Stimulated activated memory B cell treated with anti-CD40 and anti-IgM and Interleukin-4, amounts not matched to agents 10 μg/mL and 1 μg/mL and 100 μg/mL, for 72 hours (primary cell): ENCODE measurements at regions not wholly inside any gene's neighbourhood (a gene's known extent, or its start where the extent isn't known, plus 50 kb on each side); places are given as distances from the start of the nearest gene placed in this dataset.
A peak's percentile ranks its signal among the peaks of the same experiment; 100 is the strongest.
"Not testable (repeated sequence)": the region's sequence is repeated elsewhere in the genome, so short reads cannot be mapped to it uniquely, and the experiment has no call there.

Experiments
- ATAC-seq: fragments of 150-1000 bp; cut with Tn5 transposase; 2 replicates; pipeline ENCODE4 v1.10.0; 2021
- H3K27ac Mint-ChIP-seq: one replicate; pipeline ENCODE4 v1.8.0; 2022; ENCODE audit warnings: mild to moderate bottlenecking, mixed read lengths
- H3K27me3 Mint-ChIP-seq: one replicate; pipeline ENCODE4 v1.8.0; 2022; ENCODE audit warnings: mixed read lengths
- H3K36me3 Mint-ChIP-seq: one replicate; pipeline ENCODE4 v1.8.0; 2022; ENCODE audit warnings: mixed read lengths
- H3K4me1 Mint-ChIP-seq: one replicate; pipeline ENCODE4 v1.8.0; 2022; ENCODE audit warnings: mixed read lengths
- H3K4me3 Mint-ChIP-seq: one replicate; pipeline ENCODE4 v1.8.0; 2022; ENCODE audit warnings: mild to moderate bottlenecking, moderate library complexity, mixed read lengths
- H3K9me3 Mint-ChIP-seq: one replicate; pipeline ENCODE4 v1.8.0; 2022; ENCODE audit warnings: mixed read lengths

DNA sequence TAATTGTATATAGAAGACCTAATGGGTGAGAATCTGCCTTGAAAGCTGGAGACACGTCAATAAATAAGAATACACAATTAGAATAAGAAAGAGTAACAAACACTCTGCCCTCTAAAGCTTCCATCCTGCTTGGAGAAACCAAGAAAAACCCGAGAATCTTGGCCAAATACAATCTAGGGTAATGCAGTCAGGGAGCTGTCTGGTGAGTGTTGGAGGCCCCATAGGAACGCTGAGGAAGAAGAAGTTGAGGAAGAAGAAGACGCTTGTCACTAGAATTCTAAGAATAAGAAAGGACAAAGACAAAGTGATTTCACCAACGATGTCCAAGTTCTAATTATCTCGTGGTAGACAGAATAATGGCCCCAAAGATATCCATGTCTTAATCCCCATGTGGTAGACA lies 4485.9 kb upstream of the OR11H1 start:
- no peaks in the 10 kb centered on the region for H3K4me1 Mint-ChIP-seq
- ATAC-seq: no peak
- no peak overlapping the region for H3K27ac Mint-ChIP-seq
- no peaks in the 10 kb centered on the region for H3K36me3 Mint-ChIP-seq
- H3K4me3 Mint-ChIP-seq: no peak overlapping the region
- no peaks in the 10 kb centered on the region for H3K27me3 Mint-ChIP-seq
- peaks cover 19% of the 10 kb centered on the region for H3K9me3 Mint-ChIP-seq

- H3K4me1 Mint-ChIP-seq, ATAC-seq, H3K4me3 Mint-ChIP-seq, H3K36me3 Mint-ChIP-seq, H3K27ac Mint-ChIP-seq, H3K27me3 Mint-ChIP-seq: not testable (repeated sequence)
- H3K9me3 Mint-ChIP-seq: peaks cover 16% of the 10 kb centered on the region
Measured at GRCh38 chr22:11043289-11043688, 4484.7 kb upstream of the OR11H1 start.

- not testable (repeated sequence) for H3K4me1 Mint-ChIP-seq, H3K27ac Mint-ChIP-seq, H3K27me3 Mint-ChIP-seq, ATAC-seq, H3K4me3 Mint-ChIP-seq, H3K36me3 Mint-ChIP-seq
- peaks cover 11% of the 10 kb centered on the region for H3K9me3 Mint-ChIP-seq
Measured at GRCh38 chr22:11048884-11049283, 4479.1 kb upstream of the OR11H1 start.

DNA sequence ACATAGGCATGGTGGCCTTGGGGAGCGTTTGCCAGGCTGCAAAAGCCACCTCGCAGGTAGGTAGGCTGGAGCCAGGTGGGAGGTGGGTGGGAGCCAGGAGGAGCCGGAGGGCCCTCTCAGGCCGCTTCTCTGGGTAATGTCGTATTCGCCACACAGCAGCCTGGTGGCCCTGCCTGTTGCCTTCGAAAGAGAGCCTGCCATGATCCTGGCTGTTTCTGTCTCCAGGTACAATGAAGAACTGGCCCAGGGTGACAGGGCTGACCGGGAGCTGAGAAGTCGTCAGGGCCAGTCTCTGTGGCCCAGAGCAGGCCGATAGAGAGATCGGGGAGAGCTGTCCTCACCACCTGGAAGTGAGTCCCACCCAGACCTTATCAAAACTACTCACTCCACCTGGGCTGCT lies 4477.8 kb upstream of the OR11H1 start:
- H3K4me1 Mint-ChIP-seq, H3K27ac Mint-ChIP-seq, H3K36me3 Mint-ChIP-seq, H3K4me3 Mint-ChIP-seq, H3K27me3 Mint-ChIP-seq, ATAC-seq: not testable (repeated sequence)
- H3K9me3 Mint-ChIP-seq: peaks cover 13% of the 10 kb centered on the region

- H3K27me3 Mint-ChIP-seq, H3K4me3 Mint-ChIP-seq, H3K27ac Mint-ChIP-seq, H3K4me1 Mint-ChIP-seq, H3K36me3 Mint-ChIP-seq: not testable (repeated sequence)
- peaks cover 18% of the 10 kb centered on the region for H3K9me3 Mint-ChIP-seq
- peak; percentile 4 for ATAC-seq
Measured at GRCh38 chr22:11051401-11052112, 4476.4 kb upstream of the OR11H1 start.

GRCh38 chr22:11053403-11054344 lies 4474.3 kb upstream of the OR11H1 start:
- H3K36me3 Mint-ChIP-seq, H3K4me1 Mint-ChIP-seq, H3K27ac Mint-ChIP-seq, ATAC-seq, H3K4me3 Mint-ChIP-seq, H3K27me3 Mint-ChIP-seq: not testable (repeated sequence)
- peaks cover 21% of the 10 kb centered on the region for H3K9me3 Mint-ChIP-seq

DNA sequence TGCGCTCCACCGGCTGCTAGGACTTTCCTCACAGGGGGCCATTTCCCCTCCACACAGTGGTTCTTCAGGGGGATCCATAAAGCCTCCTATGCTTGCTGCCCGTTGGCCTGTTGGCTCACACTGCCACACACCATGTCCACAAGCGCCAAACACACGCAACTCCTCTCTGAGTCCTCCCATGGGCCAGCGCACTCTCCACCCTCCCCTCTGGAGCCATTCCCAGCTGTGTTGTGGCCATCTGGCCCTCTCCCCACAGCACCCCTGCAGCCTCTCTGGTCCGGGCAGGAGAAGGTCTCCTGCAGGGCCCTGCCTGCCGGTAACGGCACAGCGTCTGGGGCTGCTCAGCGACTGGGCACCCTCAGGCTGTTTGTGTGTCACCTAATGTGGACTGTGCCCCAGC lies 4473.3 kb upstream of the OR11H1 start:
- not testable (repeated sequence) for H3K4me3 Mint-ChIP-seq, H3K36me3 Mint-ChIP-seq, H3K27me3 Mint-ChIP-seq, H3K4me1 Mint-ChIP-seq, H3K27ac Mint-ChIP-seq
- H3K9me3 Mint-ChIP-seq: peaks cover 18% of the 10 kb centered on the region
- ATAC-seq: peak; percentile 3

GRCh38 chr22:11055176-11055575 lies 4472.8 kb upstream of the OR11H1 start:
- not testable (repeated sequence) for ATAC-seq, H3K27me3 Mint-ChIP-seq, H3K27ac Mint-ChIP-seq, H3K4me3 Mint-ChIP-seq, H3K36me3 Mint-ChIP-seq, H3K4me1 Mint-ChIP-seq
- peaks cover 18% of the 10 kb centered on the region for H3K9me3 Mint-ChIP-seq

DNA sequence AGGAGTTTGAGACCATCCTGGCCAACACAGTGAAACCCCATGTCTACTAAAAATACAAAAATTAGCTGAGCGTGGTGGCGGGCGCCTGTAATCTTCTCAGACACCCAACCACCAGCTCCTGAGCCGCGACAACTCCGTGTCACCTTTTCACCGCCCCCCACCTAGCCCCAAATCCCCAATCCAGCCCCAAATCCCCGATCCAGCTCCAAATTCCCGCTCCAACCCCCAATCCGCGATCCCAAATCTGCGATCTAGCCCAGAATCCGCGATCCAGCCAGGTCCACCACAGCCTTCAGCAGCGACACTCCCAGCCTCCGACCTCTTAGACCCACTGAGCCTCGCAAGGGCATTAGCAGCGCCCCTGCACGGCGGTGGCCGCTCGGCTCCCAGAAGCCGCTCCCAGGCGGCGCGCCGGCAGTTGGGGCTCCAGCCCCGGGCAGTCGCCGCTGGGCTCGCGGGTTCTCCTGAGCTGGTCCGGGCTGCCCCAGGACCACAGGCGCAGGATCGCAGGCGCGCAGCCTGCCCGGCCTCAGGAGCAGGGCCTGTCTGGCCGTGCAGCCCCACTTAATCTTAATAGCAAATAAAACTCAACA lies 4469.9 kb upstream of the OR11H1 start:
- not testable (repeated sequence) for H3K27ac Mint-ChIP-seq, ATAC-seq, H3K27me3 Mint-ChIP-seq, H3K36me3 Mint-ChIP-seq, H3K4me1 Mint-ChIP-seq, H3K4me3 Mint-ChIP-seq
- peaks cover 20% of the 10 kb centered on the region for H3K9me3 Mint-ChIP-seq

DNA sequence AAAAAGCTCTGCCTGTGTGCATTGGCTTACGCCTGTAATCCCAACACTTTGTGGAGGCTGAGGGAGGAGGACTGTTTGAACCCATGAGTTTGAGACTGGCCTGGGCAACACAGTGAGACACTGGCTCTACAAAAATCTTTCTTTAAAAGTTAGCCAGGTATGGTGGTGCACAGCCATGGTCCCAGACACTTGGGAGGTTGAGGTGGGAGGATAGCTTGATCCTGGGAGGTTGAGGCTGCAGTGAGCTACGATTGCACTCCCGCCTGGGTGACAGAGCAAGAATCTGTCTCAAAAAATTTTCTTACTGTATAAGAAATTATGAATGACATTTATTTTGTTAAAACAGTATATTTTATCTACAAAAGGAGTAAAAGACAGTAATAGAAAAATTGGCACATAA lies 4468.9 kb upstream of the OR11H1 start:
- ATAC-seq, H3K4me1 Mint-ChIP-seq, H3K27ac Mint-ChIP-seq, H3K4me3 Mint-ChIP-seq, H3K27me3 Mint-ChIP-seq, H3K36me3 Mint-ChIP-seq: not testable (repeated sequence)
- H3K9me3 Mint-ChIP-seq: peaks cover 24% of the 10 kb centered on the region

DNA sequence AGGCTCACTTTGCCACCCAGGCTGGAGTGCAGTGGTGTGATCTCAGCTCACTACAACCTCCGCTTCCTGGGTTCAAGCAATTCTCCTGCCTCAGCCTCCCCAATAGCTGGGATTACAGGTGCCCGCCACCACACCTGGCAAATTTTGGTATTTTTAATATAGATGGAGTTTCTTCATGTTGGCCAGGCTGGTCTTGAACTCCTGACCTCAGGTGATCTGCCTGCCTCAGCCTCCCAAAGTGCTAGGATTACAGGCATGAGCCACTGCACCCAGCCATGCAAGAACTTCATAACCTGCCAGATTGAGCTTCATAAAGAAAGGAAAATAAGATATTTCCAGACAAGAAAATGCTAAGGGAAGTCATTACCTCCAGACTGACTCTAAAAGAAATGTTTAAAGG lies 4467.2 kb upstream of the OR11H1 start:
- not testable (repeated sequence) for H3K36me3 Mint-ChIP-seq

DNA sequence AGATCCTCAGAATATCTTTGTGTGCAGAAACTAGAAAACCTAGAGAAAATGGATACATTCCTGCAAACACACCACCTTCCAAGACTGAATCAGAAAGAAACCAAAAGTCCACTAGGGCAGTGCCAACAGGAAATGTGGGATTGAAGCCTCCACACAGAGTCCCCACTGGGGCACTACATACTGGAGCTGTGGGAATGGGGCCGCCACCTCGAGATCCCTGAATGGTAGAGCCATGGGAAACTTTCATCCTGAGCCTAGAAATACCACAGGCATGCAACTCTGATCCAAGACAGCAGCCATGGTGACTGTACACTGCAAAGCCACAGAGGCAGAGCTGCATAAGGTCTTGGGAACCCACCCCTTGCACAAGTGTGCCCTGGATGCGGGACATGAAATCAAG lies 4465.5 kb upstream of the OR11H1 start:
- peaks cover 38% of the 10 kb centered on the region for H3K9me3 Mint-ChIP-seq
- H3K27me3 Mint-ChIP-seq, H3K36me3 Mint-ChIP-seq, H3K4me1 Mint-ChIP-seq, H3K27ac Mint-ChIP-seq, H3K4me3 Mint-ChIP-seq, ATAC-seq: not testable (repeated sequence)

More for the DNA sequence above, 4467.2 kb upstream of the OR11H1 start:
- ATAC-seq, H3K4me1 Mint-ChIP-seq, H3K27ac Mint-ChIP-seq, H3K4me3 Mint-ChIP-seq, H3K27me3 Mint-ChIP-seq: not testable (repeated sequence)
- peaks cover 31% of the 10 kb centered on the region for H3K9me3 Mint-ChIP-seq

GRCh38 chr22:11063022-11063685 lies 4464.8 kb upstream of the OR11H1 start:
- H3K27ac Mint-ChIP-seq, ATAC-seq, H3K36me3 Mint-ChIP-seq, H3K27me3 Mint-ChIP-seq, H3K4me1 Mint-ChIP-seq, H3K4me3 Mint-ChIP-seq: not testable (repeated sequence)
- peaks cover 37% of the 10 kb centered on the region for H3K9me3 Mint-ChIP-seq

DNA sequence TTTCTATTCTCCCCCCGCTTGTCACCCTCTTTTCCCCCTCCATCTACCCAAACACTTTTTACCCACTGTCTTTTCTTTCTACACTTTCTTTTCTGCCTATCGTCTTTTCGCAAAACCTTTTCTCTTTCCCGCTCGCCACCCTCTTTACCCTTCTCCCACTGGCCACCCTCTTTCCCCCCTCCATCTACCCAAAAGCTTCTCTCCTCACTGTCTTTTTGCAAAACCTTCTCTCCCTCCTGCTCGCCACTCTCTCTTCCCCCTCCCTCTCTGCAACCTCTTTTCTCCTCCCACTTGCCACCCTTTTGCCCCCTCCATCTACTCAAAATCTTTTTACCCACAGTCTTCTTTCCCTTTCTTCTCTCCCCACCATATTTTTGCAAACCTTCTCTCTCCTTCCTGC lies 4462.8 kb upstream of the OR11H1 start:
- not testable (repeated sequence) for H3K27me3 Mint-ChIP-seq, H3K27ac Mint-ChIP-seq, H3K4me3 Mint-ChIP-seq, H3K4me1 Mint-ChIP-seq, ATAC-seq, H3K36me3 Mint-ChIP-seq
- peaks cover 35% of the 10 kb centered on the region for H3K9me3 Mint-ChIP-seq

GRCh38 chr22:11065876-11066457 lies 4462.0 kb upstream of the OR11H1 start:
- H3K36me3 Mint-ChIP-seq, H3K27ac Mint-ChIP-seq, H3K4me1 Mint-ChIP-seq, ATAC-seq, H3K27me3 Mint-ChIP-seq, H3K4me3 Mint-ChIP-seq: not testable (repeated sequence)
- H3K9me3 Mint-ChIP-seq: peaks cover 35% of the 10 kb centered on the region
